C4-2B (cell line): ENCODE measurements at regions not wholly inside any gene's neighbourhood (a gene's known extent, or its start where the extent isn't known, plus 50 kb on each side); places are given as distances from the start of the nearest gene placed in this dataset.

Source experiments
- H3K27ac ChIP-seq: fragments of 450-650 bp; 2 replicates; pipeline ENCODE4 v1.5.1; 2017
- ZFX ChIP-seq: fragments of 450-650 bp; IDR thresholded peaks from 2 replicates; pipeline ENCODE4 v1.6.1; 2017
- TF ChIP-seq, protein P1 (sequence below): fragments of 450-650 bp; conservative IDR thresholded peaks from 2 replicates; pipeline ENCODE4 v1.5.1; 2017; ENCODE audit warnings: mild to moderate bottlenecking

DNA sequence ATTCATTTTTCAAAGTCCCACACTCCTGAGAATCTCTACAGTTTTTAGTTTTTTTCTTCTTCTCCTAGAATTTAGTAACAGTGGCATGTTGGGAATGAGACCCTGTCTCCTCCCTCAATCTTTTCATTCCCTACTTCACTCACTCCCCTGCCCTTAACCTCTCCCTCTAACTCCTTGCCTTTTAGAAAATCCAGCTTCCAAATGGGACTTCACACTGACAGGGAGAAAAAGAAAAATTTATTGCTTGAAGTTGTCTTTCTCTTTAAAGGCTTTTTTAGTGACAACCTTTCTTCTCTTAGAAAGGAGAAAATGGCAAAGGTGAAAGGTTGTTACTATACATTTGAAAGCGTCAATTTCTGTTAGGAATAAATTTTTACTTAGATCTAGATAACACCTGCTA is 359.2 kb downstream of the CDH7 start:
- TF ChIP-seq, protein P1, sequence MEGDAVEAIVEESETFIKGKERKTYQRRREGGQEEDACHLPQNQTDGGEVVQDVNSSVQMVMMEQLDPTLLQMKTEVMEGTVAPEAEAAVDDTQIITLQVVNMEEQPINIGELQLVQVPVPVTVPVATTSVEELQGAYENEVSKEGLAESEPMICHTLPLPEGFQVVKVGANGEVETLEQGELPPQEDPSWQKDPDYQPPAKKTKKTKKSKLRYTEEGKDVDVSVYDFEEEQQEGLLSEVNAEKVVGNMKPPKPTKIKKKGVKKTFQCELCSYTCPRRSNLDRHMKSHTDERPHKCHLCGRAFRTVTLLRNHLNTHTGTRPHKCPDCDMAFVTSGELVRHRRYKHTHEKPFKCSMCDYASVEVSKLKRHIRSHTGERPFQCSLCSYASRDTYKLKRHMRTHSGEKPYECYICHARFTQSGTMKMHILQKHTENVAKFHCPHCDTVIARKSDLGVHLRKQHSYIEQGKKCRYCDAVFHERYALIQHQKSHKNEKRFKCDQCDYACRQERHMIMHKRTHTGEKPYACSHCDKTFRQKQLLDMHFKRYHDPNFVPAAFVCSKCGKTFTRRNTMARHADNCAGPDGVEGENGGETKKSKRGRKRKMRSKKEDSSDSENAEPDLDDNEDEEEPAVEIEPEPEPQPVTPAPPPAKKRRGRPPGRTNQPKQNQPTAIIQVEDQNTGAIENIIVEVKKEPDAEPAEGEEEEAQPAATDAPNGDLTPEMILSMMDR, result no peak
- no peak for TF ChIP-seq ZFX
- no peak overlapping the region for H3K27ac ChIP-seq

DNA sequence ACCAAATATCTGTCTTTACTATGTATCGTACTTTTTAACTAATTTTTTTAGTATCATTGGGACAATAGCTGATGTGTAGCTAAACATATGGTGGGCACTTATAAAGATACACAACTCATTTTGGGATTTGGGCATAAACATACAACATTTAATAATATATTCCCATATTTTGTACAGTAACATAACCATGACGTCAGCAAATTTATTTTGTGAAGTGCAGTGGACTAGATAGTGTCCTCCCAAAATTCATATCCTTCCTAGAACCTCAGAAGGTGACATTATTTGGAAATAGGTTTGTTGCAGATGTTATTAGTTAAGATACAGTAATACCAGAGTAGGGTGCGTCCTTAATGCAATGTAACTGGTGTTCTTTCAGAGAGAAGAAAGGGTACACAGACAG is 356.7 kb downstream of the CDH7 start:
- no peak overlapping the region for H3K27ac ChIP-seq
- TF ChIP-seq ZFX, result no peak
- TF ChIP-seq, protein P1, result no peak

DNA sequence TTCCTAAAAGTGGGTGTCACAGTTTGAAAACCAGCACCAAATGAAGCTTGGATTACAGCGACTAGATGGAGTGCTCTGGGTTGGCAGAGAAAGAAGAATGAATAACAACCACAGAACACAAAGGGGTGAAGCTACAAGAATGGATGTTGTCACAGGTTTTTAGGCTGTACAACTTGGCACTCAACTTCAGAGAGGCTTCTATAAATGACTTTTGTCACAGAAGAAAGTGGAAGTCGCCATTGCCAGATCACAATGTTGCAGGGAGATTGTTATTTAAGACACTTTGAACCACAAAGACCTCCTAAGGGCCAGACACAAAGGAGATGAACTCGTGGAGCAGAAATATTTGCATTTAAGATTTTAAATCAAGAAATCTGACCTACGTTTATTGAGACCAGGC is 354.2 kb downstream of the CDH7 start:
- TF ChIP-seq, protein P1, result no peak
- no peak for TF ChIP-seq ZFX
- H3K27ac ChIP-seq, result no peak overlapping the region

DNA sequence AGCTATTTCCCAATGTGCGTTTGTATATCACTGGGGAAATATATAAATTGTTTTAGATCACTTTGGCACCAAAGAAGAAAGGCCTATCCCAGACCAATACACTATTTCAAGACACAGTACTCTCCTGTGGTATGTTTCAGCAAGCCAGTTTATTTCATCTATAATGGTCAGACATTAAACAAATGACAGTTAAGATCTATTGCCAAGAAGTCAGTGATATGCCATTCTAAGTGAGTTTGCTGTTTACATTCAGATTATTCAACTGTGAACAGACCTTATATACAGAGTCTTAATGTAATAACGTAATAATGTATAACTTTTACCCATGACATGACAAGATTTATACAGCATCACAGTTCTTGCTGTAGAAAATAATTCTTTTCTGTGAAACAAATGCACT is 352.7 kb downstream of the CDH7 start:
- TF ChIP-seq, protein P1, result no peak
- no peak for TF ChIP-seq ZFX
- no peak overlapping the region for H3K27ac ChIP-seq

DNA sequence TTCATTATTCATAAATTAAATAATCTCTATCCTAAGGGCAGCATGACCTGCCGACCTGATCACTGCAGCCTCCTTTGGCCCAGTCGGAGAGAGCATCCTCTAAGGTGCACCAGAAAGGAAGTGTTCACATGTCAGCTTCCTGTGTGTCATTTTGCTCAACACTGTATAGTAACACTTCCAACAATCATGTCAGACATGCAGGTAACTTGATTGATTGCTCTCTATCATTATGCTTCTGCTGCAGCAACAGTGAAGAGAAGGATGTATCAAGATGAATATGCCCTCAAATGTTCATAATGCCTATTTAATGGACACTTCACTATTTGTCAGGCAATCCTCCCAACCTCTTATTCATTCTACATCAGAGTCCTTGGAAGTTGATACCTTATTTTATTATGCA is 332.3 kb downstream of the CDH7 start:
- TF ChIP-seq, protein P1, result no peak
- no peak for TF ChIP-seq ZFX
- no peak overlapping the region for H3K27ac ChIP-seq

DNA sequence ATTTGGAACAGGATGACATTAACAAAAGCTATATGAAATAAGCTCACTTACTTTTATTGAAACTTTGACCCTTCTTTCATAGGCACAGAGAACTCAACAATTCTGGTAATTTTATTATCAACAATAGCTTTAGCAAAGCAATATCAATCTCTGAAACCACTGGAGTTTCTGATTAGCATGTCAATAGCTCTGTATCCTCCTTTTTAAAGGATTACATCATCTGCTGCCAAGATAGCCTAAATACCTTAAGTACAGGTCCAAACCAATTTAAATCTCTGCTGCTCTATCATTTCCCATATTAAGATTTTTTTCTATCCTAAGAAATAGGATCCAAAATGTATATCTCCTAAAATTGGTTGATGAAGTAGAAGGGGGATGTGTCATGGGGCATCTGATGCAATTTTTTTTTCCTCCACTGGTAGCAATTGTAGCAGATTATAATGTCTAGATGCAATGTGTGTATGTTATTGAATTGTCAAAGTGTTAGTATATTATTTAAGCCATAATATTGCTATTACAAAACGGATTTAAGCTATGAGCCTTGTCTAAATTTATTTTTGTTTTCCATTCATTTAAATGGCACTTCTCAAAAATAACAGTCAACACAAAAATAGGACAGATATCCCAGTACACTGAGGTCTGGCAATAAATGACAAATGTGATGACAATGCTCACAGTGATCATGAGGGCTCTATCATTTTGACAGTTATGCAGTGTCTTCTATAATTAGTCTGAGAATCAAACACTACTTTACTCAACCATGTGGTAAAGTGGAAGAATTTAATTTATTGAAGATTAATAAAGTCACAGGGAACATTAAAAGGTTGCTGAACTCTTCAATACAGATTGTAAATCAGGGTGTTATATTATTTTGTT is 328.4 kb downstream of the CDH7 start:
- no peak for TF ChIP-seq ZFX
- TF ChIP-seq, protein P1, result no peak
- H3K27ac ChIP-seq, result no peak overlapping the region

DNA sequence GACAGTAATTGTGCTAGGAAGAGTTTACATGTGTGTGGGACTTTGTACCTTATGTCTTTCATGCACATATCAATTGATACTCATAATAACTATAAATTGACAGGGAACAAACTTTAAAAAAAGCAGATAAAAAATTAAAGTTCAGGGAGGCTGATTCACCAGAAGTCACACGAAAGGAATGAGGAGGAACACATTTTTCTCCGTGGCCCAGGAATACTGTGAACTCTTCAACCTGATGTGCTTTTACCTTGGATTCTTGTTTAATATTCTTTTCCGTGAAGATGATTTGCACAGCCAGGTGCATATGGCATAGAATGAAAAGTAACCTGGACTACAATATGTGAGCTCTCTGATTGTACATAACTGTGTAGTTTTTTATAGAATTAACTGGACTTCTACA is 326.3 kb downstream of the CDH7 start:
- H3K27ac ChIP-seq, result no peak overlapping the region
- no peak for TF ChIP-seq ZFX
- TF ChIP-seq, protein P1, result no peak
